ENCODE measurements at regions not wholly inside any gene's neighbourhood (a gene's known extent, or its start where the extent isn't known, plus 50 kb on each side); places are given as distances from the start of the nearest gene placed in this dataset.

DNA sequence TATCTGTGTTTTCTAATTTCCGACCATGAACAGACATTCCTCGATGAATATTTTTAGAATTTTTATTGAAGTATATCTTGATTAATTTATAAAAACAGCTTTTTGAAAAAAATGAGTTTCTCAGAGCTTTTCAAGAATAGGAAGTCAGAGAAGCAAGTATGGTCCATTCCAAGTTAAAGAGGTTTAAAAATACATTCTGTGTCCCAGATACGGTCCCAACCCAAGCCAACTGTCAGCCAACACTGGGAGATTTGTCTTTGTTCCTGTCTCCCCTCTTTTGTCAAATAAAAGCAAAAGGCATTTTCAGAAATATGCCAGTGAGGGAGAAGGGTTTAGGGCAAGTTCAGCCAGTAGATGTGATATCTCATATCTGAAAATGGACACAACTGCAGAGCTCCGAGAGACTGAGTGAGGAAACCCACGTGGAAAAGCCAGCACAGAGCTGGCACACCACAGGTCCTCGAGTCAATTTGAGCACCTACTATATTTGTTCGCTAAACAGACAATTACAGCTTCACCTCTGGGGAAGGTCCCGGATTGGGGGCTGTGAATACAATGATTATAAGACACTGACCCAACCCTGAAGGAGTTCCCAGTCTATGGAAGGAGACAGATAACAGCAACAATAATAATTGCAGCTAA, 59.8 kb downstream of the C11orf91 start:
- intact Hi-C loops (cut with DNase I) = no loop called here
- whole genome bisulfite sequencing, 2 donors = 56 to 63% methylated on average over 8 of the region's 8 CpGs
- peaks cover 0 to 24% (median 1%) of the 10 kb centered on the region in 3 donors for H3K4me1 ChIP-seq
- no peak overlapping the region for H3K4me3 ChIP-seq
- no peak for TF ChIP-seq POLR2A (IDR thresholded peaks at IDR 0.05)
- TF ChIP-seq, protein P1, sequence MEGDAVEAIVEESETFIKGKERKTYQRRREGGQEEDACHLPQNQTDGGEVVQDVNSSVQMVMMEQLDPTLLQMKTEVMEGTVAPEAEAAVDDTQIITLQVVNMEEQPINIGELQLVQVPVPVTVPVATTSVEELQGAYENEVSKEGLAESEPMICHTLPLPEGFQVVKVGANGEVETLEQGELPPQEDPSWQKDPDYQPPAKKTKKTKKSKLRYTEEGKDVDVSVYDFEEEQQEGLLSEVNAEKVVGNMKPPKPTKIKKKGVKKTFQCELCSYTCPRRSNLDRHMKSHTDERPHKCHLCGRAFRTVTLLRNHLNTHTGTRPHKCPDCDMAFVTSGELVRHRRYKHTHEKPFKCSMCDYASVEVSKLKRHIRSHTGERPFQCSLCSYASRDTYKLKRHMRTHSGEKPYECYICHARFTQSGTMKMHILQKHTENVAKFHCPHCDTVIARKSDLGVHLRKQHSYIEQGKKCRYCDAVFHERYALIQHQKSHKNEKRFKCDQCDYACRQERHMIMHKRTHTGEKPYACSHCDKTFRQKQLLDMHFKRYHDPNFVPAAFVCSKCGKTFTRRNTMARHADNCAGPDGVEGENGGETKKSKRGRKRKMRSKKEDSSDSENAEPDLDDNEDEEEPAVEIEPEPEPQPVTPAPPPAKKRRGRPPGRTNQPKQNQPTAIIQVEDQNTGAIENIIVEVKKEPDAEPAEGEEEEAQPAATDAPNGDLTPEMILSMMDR (IDR thresholded peaks at IDR 0.05) = no peak
- no peaks in the 10 kb centered on the region for H3K36me3 ChIP-seq
- no peaks in the 10 kb centered on the region for H3K27me3 ChIP-seq
- DNase-seq = no peak
- no peak overlapping the region for H3K27ac ChIP-seq
- H3K9me3 ChIP-seq = no peaks in the 10 kb centered on the region

DNA sequence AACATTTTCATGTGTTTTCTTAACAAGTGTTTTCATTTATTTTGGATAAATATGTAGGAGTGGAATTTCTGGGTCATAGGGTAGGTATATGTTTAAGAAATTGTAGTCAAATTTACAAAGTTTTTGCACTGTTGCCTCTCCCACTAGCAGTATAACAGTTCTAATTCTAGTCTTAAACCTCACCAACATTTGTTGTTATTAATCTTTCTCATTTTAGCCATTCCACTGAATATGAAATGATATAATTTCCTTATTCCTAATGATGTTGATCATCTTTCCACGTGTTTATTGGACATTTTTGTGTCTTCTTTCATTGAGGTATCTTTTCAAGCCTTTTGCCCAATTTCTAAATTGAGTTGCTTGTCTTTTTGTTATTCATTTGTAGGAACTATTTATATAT, 62.0 kb downstream of the C11orf91 start:
- H3K9me3 ChIP-seq = no peaks in the 10 kb centered on the region
- no peak for DNase-seq
- TF ChIP-seq POLR2A (IDR thresholded peaks at IDR 0.05) = no peak
- TF ChIP-seq, protein P1 (IDR thresholded peaks at IDR 0.05) = no peak
- peaks cover 5 to 46% (median 18%) of the 10 kb centered on the region in 3 donors for H3K4me1 ChIP-seq
- H3K27ac ChIP-seq = no peak overlapping the region
- intact Hi-C loops (cut with DNase I) = no loop called here
- no peak overlapping the region for H3K4me3 ChIP-seq
- no peaks in the 10 kb centered on the region for H3K27me3 ChIP-seq
- 38 to 54% methylated on average over 1 of the region's 1 CpG for WGBS, 2 donors
- H3K36me3 ChIP-seq = no peaks in the 10 kb centered on the region

DNA sequence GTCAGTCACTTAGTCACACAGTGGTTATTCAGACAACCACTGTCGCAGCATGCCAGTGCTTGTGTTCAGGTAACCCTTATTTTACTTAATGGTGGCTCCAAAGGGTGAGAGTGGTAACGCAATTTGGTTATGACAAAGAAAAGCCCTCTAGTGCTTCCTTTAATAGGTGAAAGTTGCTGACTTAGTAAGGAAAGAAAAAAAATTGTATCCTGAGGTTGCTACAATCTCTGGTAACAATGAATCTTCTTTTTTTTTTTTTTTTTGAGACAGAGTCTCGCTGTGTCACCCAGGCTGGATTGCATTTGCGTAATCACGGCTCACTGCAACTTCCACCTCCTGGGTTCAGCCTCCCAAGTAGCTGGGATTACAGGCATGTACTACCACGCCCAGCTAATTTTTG, 64.5 kb downstream of the C11orf91 start:
- Histone ChIP-seq H3K4me1 (peaks cover 5 to 58% (median 25%) of the 10 kb centered on the region in 3 donors), H3K27ac (peak overlapping the region; percentile 77 to 86 (median 83)), H3K4me3 (no peak overlapping the region), H3K27me3 (no peaks in the 10 kb centered on the region), H3K9me3 (no peaks in the 10 kb centered on the region), H3K36me3 (no peaks in the 10 kb centered on the region)
- DNase-seq = no peak
- intact Hi-C loops (cut with DNase I) = no loop called here
- TF ChIP-seq, protein P1 (IDR thresholded peaks at IDR 0.05) = no peak
- no peak for TF ChIP-seq POLR2A (IDR thresholded peaks at IDR 0.05)
- WGBS, 2 donors = 35 to 42% methylated on average over 6 of the region's 6 CpGs

DNA sequence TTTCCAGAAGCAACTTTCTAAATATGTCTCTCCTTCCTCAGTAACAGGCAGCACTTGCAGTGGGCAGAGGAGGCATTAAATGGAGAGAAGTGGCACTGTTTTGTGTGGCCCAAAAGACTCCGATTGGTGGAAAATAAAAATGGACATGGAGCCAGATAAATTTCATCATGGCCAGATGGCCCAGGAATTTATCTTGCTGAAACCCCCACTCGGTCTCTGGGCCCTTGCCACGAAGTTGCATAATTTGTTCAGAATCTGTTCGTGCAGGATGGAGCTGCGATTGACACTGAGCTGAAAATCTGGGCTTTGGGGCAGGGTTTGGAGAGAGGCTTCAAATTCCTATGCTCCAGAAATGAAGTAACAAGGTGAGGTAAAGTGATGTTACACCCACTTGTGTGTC, 65.5 kb downstream of the C11orf91 start:
- DNase-seq = no peak
- Histone ChIP-seq H3K27ac (peak overlapping the region; percentile 77 to 86 (median 83)), H3K4me1 (peaks cover 5 to 65% (median 25%) of the 10 kb centered on the region in 3 donors), H3K9me3 (no peaks in the 10 kb centered on the region), H3K36me3 (no peaks in the 10 kb centered on the region), H3K27me3 (no peaks in the 10 kb centered on the region), H3K4me3 (no peak overlapping the region)
- TF ChIP-seq, protein P1 (IDR thresholded peaks at IDR 0.05) = no peak
- no peak for TF ChIP-seq POLR2A (IDR thresholded peaks at IDR 0.05)
- intact Hi-C loops (cut with DNase I) = no loop called here
- WGBS, 2 donors = 28 to 34% methylated on average over 5 of the region's 5 CpGs

DNA sequence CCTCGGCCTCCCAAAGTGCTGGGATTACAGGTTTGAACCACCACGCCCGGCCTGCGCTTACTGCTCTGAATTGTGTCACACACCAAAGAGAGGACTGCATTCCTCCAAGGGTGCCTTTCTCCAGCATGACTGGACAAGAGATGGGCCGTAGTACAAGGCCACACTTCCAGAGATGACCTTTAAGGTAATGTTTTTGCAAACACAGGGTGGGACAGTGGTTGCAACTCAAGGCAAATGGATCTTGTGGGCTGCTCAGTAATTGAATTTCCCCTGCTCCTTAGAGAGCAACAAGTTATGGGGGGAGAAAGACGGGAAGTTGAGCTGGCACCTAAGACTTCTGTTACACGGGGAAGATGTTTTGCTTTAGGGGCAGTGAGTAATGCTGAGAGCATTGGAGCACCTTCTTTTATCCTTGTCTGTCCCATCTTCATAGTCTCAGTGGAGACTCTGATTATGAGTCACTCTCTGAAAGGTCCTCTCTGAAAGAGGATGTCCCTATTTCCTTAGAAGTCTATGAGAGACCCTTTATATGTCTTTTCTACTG, 66.3 kb downstream of the C11orf91 start:
- intact Hi-C loops (cut with DNase I) = no loop called here
- DNase-seq = no peak
- Histone ChIP-seq H3K27ac (peak overlapping the region; percentile 77 to 86 (median 80)), H3K4me1 (peaks cover 5 to 65% (median 25%) of the 10 kb centered on the region in 3 donors), H3K4me3 (no peak overlapping the region), H3K36me3 (no peaks in the 10 kb centered on the region), H3K9me3 (no peaks in the 10 kb centered on the region), H3K27me3 (no peaks in the 10 kb centered on the region)
- TF ChIP-seq, protein P1 (IDR thresholded peaks at IDR 0.05) = no peak
- TF ChIP-seq POLR2A (IDR thresholded peaks at IDR 0.05) = no peak
- WGBS, 2 donors = 28 to 61% methylated on average over 3 to 6 of the region's 7 CpGs
